IMR-90 (cell line): ENCODE measurements at regions not wholly inside any gene's neighbourhood (a gene's known extent, or its start where the extent isn't known, plus 50 kb on each side); places are given as distances from the start of the nearest gene placed in this dataset.

Source experiments
- ATAC-seq: fragments of 200-7000 bp; cut with Tn5 transposase; 2 replicates; pipeline ENCODE4 v1.9.1; 2020; ENCODE audit warnings: low read depth, mild to moderate bottlenecking, moderate library complexity
- BruUV-seq: library from RNA; stranded (reverse); fragments of 400-500 nt; replicated peaks from 2 replicates; lab custom pipeline; 2021; lab: Mats Ljungman, UMichigan
- CTCF ChIA-PET: fragments of 300-600 bp; formaldehyde crosslinking; extraction: SDS; loops from one replicate; lab custom pipeline; 2021; ENCODE audit warnings: antibody characterized with exemption; lab: Yijun Ruan, JAX
- POLR2A ChIA-PET: fragments of 300-600 bp; sonication (Branson Sonifier 250); formaldehyde crosslinking; loops from one replicate; lab custom pipeline; 2022; ENCODE audit warnings: antibody characterized with exemption; ENCODE audit not compliant: unreplicated experiment; lab: Charles Lee
- DNase-seq: peaks from one replicate; pipeline ENCODE4 v3.0.0; 2013
- H2AFZ ChIP-seq: replicated peaks from 2 replicates; pipeline ENCODE3; 2013; ENCODE audit warnings: low read length, mild to moderate bottlenecking; ENCODE audit not compliant: poor library complexity
- H2AK5ac ChIP-seq: 2 replicates; pipeline ENCODE4 v1.6.1; 2013; ENCODE audit warnings: low read depth, low read length, inconsistent platforms
- H2AK9ac ChIP-seq: replicated peaks from 2 replicates; pipeline ENCODE3; 2013; ENCODE audit warnings: mild to moderate bottlenecking, low read depth, low read length, moderate library complexity; ENCODE audit not compliant: poor library complexity
- H2BK120ac ChIP-seq: 2 replicates; pipeline ENCODE4 v1.6.1; 2013; ENCODE audit warnings: low read depth, low read length, inconsistent platforms
- H2BK15ac ChIP-seq: 3 replicates; pipeline ENCODE4 v1.6.1; 2013; ENCODE audit warnings: low read depth, low read length, inconsistent platforms
- H2BK20ac ChIP-seq: 2 replicates; pipeline ENCODE4 v1.6.1; 2013; ENCODE audit warnings: low read depth, mild to moderate bottlenecking, inconsistent platforms, low read length, moderate library complexity
- H2BK5ac ChIP-seq: 2 replicates; pipeline ENCODE4 v1.6.1; 2013; ENCODE audit warnings: mild to moderate bottlenecking, low read depth, low read length, inconsistent platforms; ENCODE audit not compliant: poor library complexity, severe bottlenecking
- H3K14ac ChIP-seq: replicated peaks from 2 replicates; pipeline ENCODE4 v1.6.1; 2013; ENCODE audit warnings: low read depth, low read length, inconsistent platforms
- H3K18ac ChIP-seq: 2 replicates; pipeline ENCODE4 v1.6.1; 2013; ENCODE audit warnings: low read depth, low read length, control low read depth
- H3K23ac ChIP-seq: 2 replicates; pipeline ENCODE4 v1.6.1; 2013; ENCODE audit warnings: low read depth, low read length, inconsistent platforms
- H3K27ac ChIP-seq: 2 replicates; pipeline ENCODE4 v1.5.1; 2013; ENCODE audit warnings: mild to moderate bottlenecking, control low read depth, low read length; ENCODE audit not compliant: insufficient read depth
- H3K27me3 ChIP-seq: 2 replicates; pipeline ENCODE4 v1.6.1; 2013; ENCODE audit warnings: low read length; ENCODE audit not compliant: control insufficient read depth, insufficient read depth
- H3K36me3 ChIP-seq: 2 replicates; pipeline ENCODE4 v1.6.1; 2013; ENCODE audit warnings: low read length, mixed read lengths; ENCODE audit not compliant: control insufficient read depth, insufficient read depth
- H3K4ac ChIP-seq: 2 replicates; pipeline ENCODE4 v1.6.1; 2013; ENCODE audit warnings: low read depth, low read length, inconsistent platforms
- H3K4me1 ChIP-seq: 2 replicates; pipeline ENCODE4 v1.6.1; 2013; ENCODE audit warnings: low read length, mixed read lengths; ENCODE audit not compliant: control insufficient read depth, insufficient read depth
- H3K4me2 ChIP-seq: 2 replicates; pipeline ENCODE4 v1.6.1; 2013; ENCODE audit warnings: low read depth, mild to moderate bottlenecking, control low read depth, low read length, moderate library complexity
- H3K4me3 ChIP-seq: 2 replicates; pipeline ENCODE4 v1.5.1; 2013; ENCODE audit warnings: low read depth, mild to moderate bottlenecking, control low read depth, low read length, moderate library complexity; ENCODE audit not compliant: insufficient read depth
- H3K56ac ChIP-seq: 2 replicates; pipeline ENCODE4 v1.6.1; 2013; ENCODE audit warnings: low read length, inconsistent platforms; ENCODE audit not compliant: insufficient read depth; ENCODE audit errors: extremely low read depth
- H3K79me1 ChIP-seq, 2 experiments: 2 replicates each; pipeline ENCODE4 v1.6.1; 2013; ENCODE audit warnings: low read length in 2 of 2, inconsistent platforms in 1 of 2, low read depth in 1 of 2
- H3K9ac ChIP-seq: 2 replicates; pipeline ENCODE4 v1.6.1; 2013; ENCODE audit warnings: low read depth, low read length, control low read depth
- H3K9me1 ChIP-seq: 2 replicates; pipeline ENCODE4 v1.6.1; 2013; ENCODE audit warnings: low read length, inconsistent platforms; ENCODE audit not compliant: insufficient read depth
- H3K9me3 ChIP-seq: 2 replicates; pipeline ENCODE4 v1.6.1; 2013; ENCODE audit warnings: low read length; ENCODE audit not compliant: control insufficient read depth, insufficient read depth
- H4K20me1 ChIP-seq: 2 replicates; pipeline ENCODE4 v1.6.1; 2013; ENCODE audit warnings: low read length, inconsistent platforms; ENCODE audit not compliant: insufficient read depth
- H4K5ac ChIP-seq: 2 replicates; pipeline ENCODE4 v1.6.1; 2013; ENCODE audit warnings: mild to moderate bottlenecking, low read depth, low read length, control low read depth
- H4K8ac ChIP-seq, 2 experiments: 2 replicates each; pipeline ENCODE4 v1.6.1; 2013; ENCODE audit warnings: low read depth in 2 of 2, low read length in 2 of 2, control low read depth in 1 of 2, inconsistent platforms in 1 of 2
- H4K91ac ChIP-seq: 2 replicates; pipeline ENCODE4 v1.6.1; 2013; ENCODE audit warnings: low read depth, low read length, inconsistent platforms; ENCODE audit not compliant: insufficient read depth
- CEBPB ChIP-seq: IDR thresholded peaks from 2 replicates; pipeline ENCODE4 v1.6.1; 2012; ENCODE audit warnings: low read depth, low read length, improper control_type of control experiment
- RCOR1 ChIP-seq: IDR thresholded peaks from 2 replicates; pipeline ENCODE4 v1.6.1; 2012; ENCODE audit warnings: mild to moderate bottlenecking, low read length, improper control_type of control experiment; ENCODE audit not compliant: insufficient replicate concordance
- whole genome bisulfite sequencing, 2 experiments: methylation state at CpG; one replicate each; pipeline versions ENCODE4 v1.1.5 to v1.1.7; 2013; ENCODE audit warnings: missing lambda C conversion rate in 2 of 2; ENCODE audit not compliant: insufficient read length in 1 of 2; ENCODE audit errors: extremely low coverage in 2 of 2; 5-methylcytosine and 5-hydroxymethylcytosine counted together
- dilution Hi-C: fragments of 300-500 bp; cut with HindIII; formaldehyde crosslinking; loops from one replicate; pipeline ENCODE4 v1.14.3; 2018; ENCODE audit warnings: low sequenced_read_pairs; ENCODE audit not compliant: unreplicated experiment
- in situ Hi-C: fragments of 300-500 bp; cut with MboI; formaldehyde crosslinking; loops from 3 replicates; pipeline ENCODE4 v1.14.3; 2019; ENCODE audit warnings: low sequenced_read_pairs, inconsistent platforms, mixed read lengths
- intact Hi-C: fragments of 100-400 bp; cut with micrococcal nuclease; formaldehyde crosslinking; loops from 2 replicates; pipeline ENCODE4 v1.10.0; 2022

GRCh38 chr20:40196846-40197436 lies 492.1 kb downstream of the MAFB start:
- Histone ChIP-seq H3K56ac (no peak overlapping the region), H2BK120ac (no peak overlapping the region)
- DNase-seq = no peak

More at GRCh38 chr20:40196846-40197436, 492.1 kb downstream of the MAFB start:
- no peak overlapping the region for H3K14ac ChIP-seq
- no peak overlapping the region for H2AFZ ChIP-seq
- no peaks in the 10 kb centered on the region for H3K27me3 ChIP-seq
- no peak for TF ChIP-seq CEBPB
- TF ChIP-seq RCOR1 = no peak
- no peak overlapping the region for H2BK5ac ChIP-seq
- in situ Hi-C loops (no loop called here), intact Hi-C loops (no loop called here), dilution Hi-C loops (no loop called here)
- BruUV-seq = no TSS peak
- H3K4me3 ChIP-seq = no peak overlapping the region
- no peaks in the 10 kb centered on the region for H4K20me1 ChIP-seq
- no peak for ATAC-seq
- no peaks in the 10 kb centered on the region for H3K79me1 ChIP-seq
- H3K9me3 ChIP-seq = no peaks in the 10 kb centered on the region
- no peaks in the 10 kb centered on the region for H3K9me1 ChIP-seq
- no peaks in the 10 kb centered on the region for H3K4me1 ChIP-seq
- no peak overlapping the region for H2BK20ac ChIP-seq
- no peaks in the 10 kb centered on the region for H3K36me3 ChIP-seq
- no peak overlapping the region for H3K9ac ChIP-seq
- POLR2A ChIA-PET = no interaction called here
- H4K5ac ChIP-seq = no peak overlapping the region
- no peak overlapping the region for H2AK5ac ChIP-seq
- H3K4ac ChIP-seq = no peak overlapping the region
- no peak overlapping the region for H3K23ac ChIP-seq
- H2BK15ac ChIP-seq = no peak overlapping the region
- H3K18ac ChIP-seq = no peak overlapping the region
- H3K27ac ChIP-seq = no peak overlapping the region
- H4K8ac ChIP-seq = no peak overlapping the region
- no peak overlapping the region for H2AK9ac ChIP-seq
- no CpG with 5 or more reads among the region's 2 CpGs for WGBS, 2 experiments
- CTCF ChIA-PET = no interaction called here
- no peak overlapping the region for H4K91ac ChIP-seq
- H3K4me2 ChIP-seq = no peak overlapping the region
